ENCODE measurements at regions not wholly inside any gene's neighbourhood (a gene's known extent, or its start where the extent isn't known, plus 50 kb on each side); places are given as distances from the start of the nearest gene placed in this dataset.

- DNase-seq: no peak
Measured at GRCh38 chr17:36730095-36730808, 128.9 kb downstream of the MRM1 start.

GRCh38 chr17:36730857-36731490 lies 129.6 kb downstream of the MRM1 start:
- no peak for DNase-seq

DNA sequence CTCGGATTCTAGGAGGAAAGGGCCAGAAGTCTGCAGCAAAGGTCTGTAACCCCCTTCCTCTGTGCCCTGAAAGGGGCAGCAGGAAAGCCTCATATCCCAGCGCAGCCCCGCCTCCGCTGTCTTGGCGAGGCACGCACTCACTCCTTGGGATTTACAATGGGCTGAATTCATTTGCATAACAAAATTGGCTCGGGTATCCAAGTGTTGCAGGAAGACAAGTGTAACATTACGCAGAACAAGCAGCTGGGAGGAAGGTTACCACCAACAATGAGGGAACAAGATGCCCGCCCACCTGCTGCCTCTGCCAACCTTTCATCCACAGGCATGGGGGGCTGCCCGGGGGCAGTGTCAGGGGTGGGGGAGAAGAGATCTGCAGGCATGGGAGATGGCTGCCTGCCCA lies 130.4 kb downstream of the MRM1 start:
- no peak for DNase-seq

- no peak for DNase-seq
Measured at GRCh38 chr17:36732351-36732750, 131.0 kb downstream of the MRM1 start.

DNA sequence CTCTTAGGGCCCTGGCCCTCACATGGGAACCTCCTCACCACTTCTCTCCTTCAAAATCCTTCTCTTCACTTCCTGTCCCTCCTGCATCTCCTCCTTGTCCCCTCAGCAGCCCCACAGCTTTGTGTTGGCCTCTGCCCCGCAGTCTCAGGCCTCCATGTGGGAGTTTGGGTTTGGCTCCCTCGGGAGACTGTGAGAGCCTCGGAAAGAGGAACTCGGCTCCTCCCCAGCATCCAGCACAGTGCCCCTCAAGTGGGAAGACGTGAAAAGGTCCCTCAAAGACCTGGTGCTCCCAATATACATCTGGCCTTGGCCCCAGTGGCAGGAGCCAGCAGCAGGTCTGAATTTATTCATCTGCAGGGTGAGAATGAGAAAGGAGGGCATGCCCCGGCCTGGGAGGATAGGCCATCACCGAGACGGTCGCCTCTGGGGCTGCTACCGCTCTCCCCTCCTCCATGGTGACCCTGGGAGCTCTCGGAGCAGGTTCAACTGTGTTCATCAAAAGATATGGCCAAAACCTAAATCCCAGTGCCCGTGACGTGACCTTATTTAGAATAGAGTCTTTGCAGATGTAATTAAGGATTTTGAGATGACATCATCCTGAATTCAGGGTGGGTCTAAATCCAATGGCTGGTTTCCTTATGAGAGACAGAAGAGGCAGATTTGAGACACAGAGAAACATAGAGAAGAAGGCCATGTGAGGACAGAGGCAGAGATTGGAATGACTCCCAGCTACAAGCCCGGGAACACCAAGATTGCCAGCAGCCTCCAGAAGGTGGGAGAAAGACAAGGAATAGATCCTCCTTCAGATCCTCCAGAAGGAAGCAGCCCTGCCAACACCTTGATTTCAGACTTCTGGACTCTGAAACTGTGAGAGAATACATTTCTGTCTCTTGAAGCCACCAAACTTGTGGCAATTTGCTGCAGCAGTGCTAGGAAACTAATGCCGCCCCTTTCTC lies 135.1 kb downstream of the MRM1 start:
- no peak for DNase-seq

DNA sequence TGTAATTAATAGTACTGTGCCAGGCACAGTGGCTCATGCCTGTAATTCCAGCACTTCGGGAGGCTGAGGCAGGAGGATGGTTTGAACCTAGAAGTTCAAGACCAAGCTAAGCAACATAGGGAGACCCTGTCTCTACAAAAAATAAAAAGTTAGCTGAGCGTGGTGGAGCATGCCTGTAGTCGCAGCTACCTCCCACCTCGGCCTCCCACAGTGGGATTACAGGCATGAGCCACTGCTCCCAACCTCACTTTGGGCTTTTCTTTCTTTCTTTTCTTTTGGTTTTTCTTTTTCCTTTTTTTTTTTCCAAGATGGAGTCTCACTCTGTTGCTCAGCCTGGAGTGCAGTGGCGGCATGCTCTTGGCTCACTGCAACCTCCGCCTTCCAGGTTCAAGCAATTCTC lies 137.8 kb downstream of the MRM1 start:
- DNase-seq: no peak

- no peak for DNase-seq
Measured at GRCh38 chr17:36740157-36740556, 138.8 kb downstream of the MRM1 start.

- DNase-seq: no peak
Measured at GRCh38 chr17:36741019-36741902, 139.9 kb downstream of the MRM1 start.

DNA sequence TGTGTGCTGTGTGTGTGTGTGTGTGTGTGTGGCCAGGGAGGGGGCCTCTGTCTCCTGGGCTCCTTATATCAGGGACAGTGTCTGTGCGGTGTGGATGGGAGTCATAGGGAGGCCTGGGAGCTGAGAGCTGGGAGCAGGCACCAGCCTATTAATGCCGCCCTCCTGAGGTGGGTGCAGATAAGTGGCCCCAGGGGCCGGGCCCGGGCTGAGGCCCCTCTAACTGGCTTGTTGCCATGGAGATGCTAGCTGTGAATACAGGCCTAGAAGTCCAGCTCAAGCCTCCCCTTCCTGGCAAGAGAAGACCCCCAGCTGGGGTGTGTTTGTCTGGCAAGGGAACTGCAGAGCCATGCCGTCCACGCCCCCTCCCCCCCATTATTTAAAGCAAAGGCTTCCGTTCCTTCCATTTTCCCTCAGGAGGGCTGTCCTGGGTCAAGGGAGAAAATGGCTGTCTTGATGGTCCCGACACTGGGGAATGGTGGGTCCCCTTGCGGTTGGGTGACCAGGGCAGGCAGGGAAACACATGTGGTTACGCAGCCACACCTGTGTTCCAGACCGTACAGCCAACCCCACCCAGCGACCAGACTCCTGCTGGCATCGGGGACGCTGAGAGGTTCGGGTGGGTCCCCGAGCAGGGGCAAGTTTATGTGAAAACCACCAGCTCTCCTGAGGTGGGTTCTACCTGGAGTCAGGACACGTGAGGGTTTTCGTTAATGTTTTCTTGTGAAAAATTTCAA lies 141.1 kb downstream of the MRM1 start:
- no peak for DNase-seq

GRCh38 chr17:36743130-36743529 lies 141.7 kb downstream of the MRM1 start:
- no peak for DNase-seq

DNA sequence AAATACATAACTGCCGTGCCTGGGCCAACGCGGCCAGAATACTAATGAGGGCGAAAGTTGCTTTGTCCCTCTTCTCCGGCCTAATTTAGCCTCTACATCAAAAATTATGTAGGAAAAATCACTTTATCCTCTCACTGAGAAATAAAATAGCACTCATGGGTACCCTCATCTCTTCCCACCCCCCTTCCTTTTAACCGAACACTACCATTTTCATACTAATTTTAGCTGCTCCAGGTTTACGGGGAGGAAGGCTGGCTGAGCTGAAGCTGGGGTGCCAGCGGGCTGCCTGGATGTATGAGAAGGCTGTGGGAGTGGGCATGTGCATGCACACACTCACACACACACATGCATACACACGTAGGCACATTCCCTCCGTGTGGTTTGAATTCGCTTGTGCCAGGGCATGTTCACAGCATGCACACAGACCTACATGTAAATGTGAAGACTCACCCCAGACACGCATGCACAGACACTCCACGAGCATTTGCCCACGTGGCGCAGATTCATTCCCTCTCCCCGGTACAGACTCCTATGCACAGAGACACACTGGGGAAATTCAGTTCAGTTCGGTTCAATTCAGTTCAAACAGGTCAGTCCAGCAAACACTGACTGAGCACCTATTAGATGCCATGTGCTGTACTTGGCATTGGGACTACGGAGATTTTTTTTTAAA lies 145.1 kb downstream of the MRM1 start:
- DNase-seq: no peak

GRCh38 chr17:36747861-36748260 lies 146.5 kb downstream of the MRM1 start:
- DNase-seq: no peak

GRCh38 chr17:36748272-36748671 lies 146.9 kb downstream of the MRM1 start:
- DNase-seq: no peak

DNA sequence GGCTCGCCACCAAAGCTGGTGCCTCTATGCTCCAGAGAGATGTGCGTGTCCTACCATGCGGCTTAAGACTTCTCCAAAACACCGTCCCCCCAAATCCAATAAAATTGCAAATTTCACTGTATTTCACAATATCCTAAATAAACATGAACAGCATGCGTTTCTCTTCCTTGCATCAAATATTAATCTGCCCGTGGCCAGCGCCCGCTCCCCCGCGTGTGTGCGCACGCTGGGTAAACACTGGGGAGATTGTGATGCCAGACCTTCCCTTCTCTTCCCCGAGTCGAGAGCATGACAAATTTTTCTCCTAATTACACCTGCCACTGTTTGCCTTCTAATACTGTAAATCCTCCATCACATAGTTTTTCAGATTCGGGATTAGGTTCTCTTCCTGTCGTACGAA lies 148.1 kb downstream of the MRM1 start:
- DNase-seq: no peak

DNA sequence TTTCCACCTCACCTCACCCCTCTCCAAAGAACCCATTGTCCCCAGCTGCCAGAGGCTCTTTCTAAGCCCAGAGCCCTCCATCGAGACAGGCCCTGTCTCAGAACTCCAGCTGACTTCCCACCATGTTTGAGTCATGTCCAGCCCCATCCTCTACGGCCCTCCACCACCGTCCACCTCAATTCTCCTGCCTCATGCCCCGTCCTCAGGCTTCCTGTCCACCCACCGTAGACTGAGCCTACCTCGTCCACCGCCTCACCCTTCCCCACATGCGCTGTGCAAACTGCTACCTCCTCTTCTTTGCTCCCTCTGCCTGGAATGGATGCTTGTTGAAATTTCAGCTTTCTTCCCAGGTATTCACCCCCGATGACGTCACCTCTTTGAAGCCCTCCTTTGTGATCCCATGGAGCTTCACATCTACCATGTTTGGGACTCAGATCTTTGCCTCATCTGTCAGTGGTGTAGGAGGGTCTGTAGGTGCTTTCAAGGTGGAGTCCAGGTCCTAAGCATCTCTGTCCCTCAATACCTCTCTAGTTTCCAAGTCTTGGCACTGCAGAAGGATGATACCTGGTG lies 149.0 kb downstream of the MRM1 start:
- no peak for DNase-seq

- DNase-seq: no peak
Measured at GRCh38 chr17:36752096-36752888, 150.9 kb downstream of the MRM1 start.

DNA sequence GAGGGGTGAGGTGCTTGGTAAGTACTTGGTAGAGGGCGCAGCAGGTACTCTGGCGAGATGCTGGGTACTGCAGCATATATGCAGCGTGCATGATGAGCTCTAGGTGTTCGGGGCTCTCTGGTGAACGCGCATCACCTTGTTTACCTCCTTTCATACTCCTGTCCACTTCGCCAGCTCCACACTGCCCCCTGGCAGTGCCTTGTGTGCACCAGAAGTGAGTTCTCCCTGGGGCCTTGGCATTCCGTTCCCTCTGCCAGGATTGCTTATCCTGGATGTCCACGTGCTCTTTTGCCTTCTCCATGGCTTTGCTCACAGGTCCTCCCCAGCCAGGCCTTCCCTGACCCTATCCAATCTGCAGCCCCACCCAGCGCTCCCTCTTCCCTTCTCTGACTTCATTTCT lies 154.2 kb downstream of the MRM1 start:
- no peak for DNase-seq

DNA sequence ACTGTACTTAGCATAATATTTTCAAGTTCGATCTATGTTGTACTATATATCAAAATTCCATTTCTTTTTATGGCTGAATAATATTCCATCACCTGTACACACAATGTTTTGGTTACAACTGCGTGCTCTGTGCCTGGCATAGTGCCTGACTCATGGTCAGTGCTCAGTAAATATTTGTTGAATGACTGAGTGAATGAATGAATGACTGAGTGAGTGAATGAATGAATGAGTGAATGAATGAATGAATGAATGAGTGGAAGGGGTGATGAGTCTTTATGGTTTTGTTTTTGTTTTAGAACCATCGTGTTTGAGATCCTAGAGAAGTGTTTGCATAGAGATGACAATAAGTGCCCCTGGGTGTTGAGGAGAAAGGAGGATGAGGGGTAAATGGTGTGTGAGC lies 155.3 kb downstream of the MRM1 start:
- no peak for DNase-seq

GRCh38 chr17:36760425-36760824 lies 159.0 kb downstream of the MRM1 start:
- DNase-seq: no peak
